ENCODE measurements at regions not wholly inside any gene's neighbourhood (a gene's known extent, or its start where the extent isn't known, plus 50 kb on each side); places are given as distances from the start of the nearest gene placed in this dataset.
"Not testable (repeated sequence)": the region's sequence is repeated elsewhere in the genome, so short reads cannot be mapped to it uniquely, and the experiment has no call there.

- DNase-seq; ATAC-seq; intact Hi-C loops (cut with micrococcal nuclease): not testable (repeated sequence)
Measured at GRCh38 chr17:22381589-22381988, 689.3 kb downstream of the KCNJ18 start.

- ATAC-seq; intact Hi-C loops (cut with micrococcal nuclease): not testable (repeated sequence)
- DNase-seq, result peak; percentile 38
Measured at GRCh38 chr17:22383772-22384460, 691.6 kb downstream of the KCNJ18 start.

- not testable (repeated sequence) for ATAC-seq
Measured at GRCh38 chr17:22384461-22384800, 692.1 kb downstream of the KCNJ18 start.

GRCh38 chr17:22398446-22398845 lies 706.1 kb downstream of the KCNJ18 start:
- DNase-seq; intact Hi-C loops (cut with micrococcal nuclease): not testable (repeated sequence)

More at GRCh38 chr17:22384461-22384800, 692.1 kb downstream of the KCNJ18 start:
- intact Hi-C loops (cut with micrococcal nuclease); DNase-seq: not testable (repeated sequence)

GRCh38 chr17:22399037-22399436 lies 706.7 kb downstream of the KCNJ18 start:
- ATAC-seq; intact Hi-C loops (cut with micrococcal nuclease); DNase-seq: not testable (repeated sequence)

More at GRCh38 chr17:22398446-22398845, 706.1 kb downstream of the KCNJ18 start:
- ATAC-seq, result not testable (repeated sequence)

GRCh38 chr17:22405080-22405479 lies 712.8 kb downstream of the KCNJ18 start:
- intact Hi-C loops (cut with micrococcal nuclease); DNase-seq; ATAC-seq: not testable (repeated sequence)

- intact Hi-C loops (cut with micrococcal nuclease), result no loop called here
- no peak for ATAC-seq
- no peak for DNase-seq
Measured at GRCh38 chr17:22409160-22409751, 716.9 kb downstream of the KCNJ18 start.

GRCh38 chr17:22410136-22410535 lies 717.8 kb downstream of the KCNJ18 start:
- DNase-seq, result no peak

GRCh38 chr17:22411185-22411784 lies 719.0 kb downstream of the KCNJ18 start:
- intact Hi-C loops (cut with micrococcal nuclease), result no loop called here
- ATAC-seq (no peak), DNase-seq (no peak)

More at GRCh38 chr17:22410136-22410535, 717.8 kb downstream of the KCNJ18 start:
- ATAC-seq, result no peak
- intact Hi-C loops (cut with micrococcal nuclease), result no loop called here

GRCh38 chr17:22435231-22435974 lies 743.1 kb downstream of the KCNJ18 start:
- intact Hi-C loops (cut with micrococcal nuclease), result no loop called here
- DNase-seq, result no peak
- no peak for ATAC-seq

GRCh38 chr17:22441776-22442175 lies 749.5 kb downstream of the KCNJ18 start:
- intact Hi-C loops (cut with micrococcal nuclease), result no loop called here
- no peak for ATAC-seq
- DNase-seq, result no peak

GRCh38 chr17:22443061-22443460 lies 750.7 kb downstream of the KCNJ18 start:
- intact Hi-C loops (cut with micrococcal nuclease), result no loop called here
- no peak for DNase-seq
- no peak for ATAC-seq

- no peak for DNase-seq
- no peak for ATAC-seq
- intact Hi-C loops (cut with micrococcal nuclease), result no loop called here
Measured at GRCh38 chr17:22453181-22453580, 760.9 kb downstream of the KCNJ18 start.

GRCh38 chr17:22454070-22454999 lies 762.0 kb downstream of the KCNJ18 start:
- ATAC-seq (no peak), DNase-seq (no peak)
- intact Hi-C loops (cut with micrococcal nuclease), result no loop called here

GRCh38 chr17:22459331-22459952 lies 767.1 kb downstream of the KCNJ18 start:
- intact Hi-C loops (cut with micrococcal nuclease), result no loop called here
- DNase-seq (no peak), ATAC-seq (no peak)

- intact Hi-C loops (cut with micrococcal nuclease), result no loop called here
- DNase-seq (no peak), ATAC-seq (no peak)
Measured at GRCh38 chr17:22459953-22460350, 767.6 kb downstream of the KCNJ18 start.

- intact Hi-C loops (cut with micrococcal nuclease), result no loop called here
- ATAC-seq (no peak), DNase-seq (no peak)
Measured at GRCh38 chr17:22460461-22461063, 768.2 kb downstream of the KCNJ18 start.
